ENCODE measurements at regions not wholly inside any gene's neighbourhood (a gene's known extent, or its start where the extent isn't known, plus 50 kb on each side); places are given as distances from the start of the nearest gene placed in this dataset.
A peak's percentile ranks its signal among the peaks of the same experiment; 100 is the strongest.

- TF ChIP-seq ZNF341 (tag by site-specific recombination; IDR thresholded peaks at IDR 0.05; ENCODE audit: low read depth): no peak
- no peak for TF ChIP-seq HOXD13 (CRISPR knock-in tag; IDR thresholded peaks at IDR 0.05; ENCODE audit: borderline replicate concordance)
- 0 out of 2 replicates have a peak, but pooled peaks have one; percentile 47 for TF ChIP-seq KLF1 (tag by site-specific recombination; IDR thresholded peaks at IDR 0.05)
- TF ChIP-seq ZFP41 (tag by site-specific recombination; IDR thresholded peaks at IDR 0.05; ENCODE audit: borderline replicate concordance): no peak
- TF ChIP-seq ZNF707 (tag by site-specific recombination; IDR thresholded peaks at IDR 0.05): no peak
- no peak for TF ChIP-seq ZNF701 (tag by site-specific recombination; IDR thresholded peaks at IDR 0.05)
- TF ChIP-seq ZNF510 (tag by site-specific recombination; IDR thresholded peaks at IDR 0.05; ENCODE audit: insufficient replicate concordance): no peak
- no peak for TF ChIP-seq ZNF768 (tag by site-specific recombination; IDR thresholded peaks at IDR 0.05)
- no peak for TF ChIP-seq ZNF292 (tag by site-specific recombination; IDR thresholded peaks at IDR 0.05; ENCODE audit: borderline replicate concordance, low read depth)
- no peak for TF ChIP-seq ZFP69B (tag by site-specific recombination; IDR thresholded peaks at IDR 0.05)
- TF ChIP-seq ZNF645 (tag by site-specific recombination; IDR thresholded peaks at IDR 0.05): no peak
- TF ChIP-seq ZNF692 (tag by site-specific recombination; IDR thresholded peaks at IDR 0.05): no peak
- TF ChIP-seq GFI1B (tag by site-specific recombination; IDR thresholded peaks at IDR 0.05): 0 out of 2 replicates have a peak, but pooled peaks have one; percentile 46
- no peak for TF ChIP-seq REPIN1 (tag by site-specific recombination; IDR thresholded peaks at IDR 0.05; ENCODE audit: low read depth)
- TF ChIP-seq ZSCAN18 (tag by site-specific recombination; IDR thresholded peaks at IDR 0.05): no peak
- TF ChIP-seq ZNF18 (tag by site-specific recombination; IDR thresholded peaks at IDR 0.05): no peak
- TF ChIP-seq ZBTB26 (tag by site-specific recombination; optimal IDR thresholded peaks at IDR 0.05): no peak
- TF ChIP-seq, protein P1, sequence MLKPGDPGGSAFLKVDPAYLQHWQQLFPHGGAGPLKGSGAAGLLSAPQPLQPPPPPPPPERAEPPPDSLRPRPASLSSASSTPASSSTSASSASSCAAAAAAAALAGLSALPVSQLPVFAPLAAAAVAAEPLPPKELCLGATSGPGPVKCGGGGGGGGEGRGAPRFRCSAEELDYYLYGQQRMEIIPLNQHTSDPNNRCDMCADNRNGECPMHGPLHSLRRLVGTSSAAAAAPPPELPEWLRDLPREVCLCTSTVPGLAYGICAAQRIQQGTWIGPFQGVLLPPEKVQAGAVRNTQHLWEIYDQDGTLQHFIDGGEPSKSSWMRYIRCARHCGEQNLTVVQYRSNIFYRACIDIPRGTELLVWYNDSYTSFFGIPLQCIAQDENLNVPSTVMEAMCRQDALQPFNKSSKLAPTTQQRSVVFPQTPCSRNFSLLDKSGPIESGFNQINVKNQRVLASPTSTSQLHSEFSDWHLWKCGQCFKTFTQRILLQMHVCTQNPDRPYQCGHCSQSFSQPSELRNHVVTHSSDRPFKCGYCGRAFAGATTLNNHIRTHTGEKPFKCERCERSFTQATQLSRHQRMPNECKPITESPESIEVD (tag by site-specific recombination; IDR thresholded peaks at IDR 0.05): no peak
- TF ChIP-seq ZNF585B (tag by site-specific recombination; IDR thresholded peaks at IDR 0.05): no peak
- TF ChIP-seq SCRT1 (tag by site-specific recombination; IDR thresholded peaks at IDR 0.05; ENCODE audit: borderline replicate concordance): peak; percentile 94
- no peak for TF ChIP-seq ZNF664 (tag by site-specific recombination; IDR thresholded peaks at IDR 0.05)
- TF ChIP-seq ZNF274 (IDR thresholded peaks at IDR 0.05; ENCODE audit: low read length): no peak
- TF ChIP-seq ZNF274 (tag by site-specific recombination; IDR thresholded peaks at IDR 0.05; ENCODE audit: borderline replicate concordance): no peak
- TF ChIP-seq ZNF37A (tag by site-specific recombination; IDR thresholded peaks at IDR 0.05): no peak
- peak; percentile 76 for TF ChIP-seq SP7 (tag by site-specific recombination; IDR thresholded peaks at IDR 0.05)
- TF ChIP-seq OSR2 (tag by site-specific recombination; IDR thresholded peaks at IDR 0.05): peak; percentile 93
- no peak for TF ChIP-seq ZNF391 (tag by site-specific recombination; IDR thresholded peaks at IDR 0.05; ENCODE audit: borderline replicate concordance, low read depth)
- no peak; the same call in 1 of the 2 replicates for TF ChIP-seq ZNF629 (tag by site-specific recombination; IDR thresholded peaks at IDR 0.05)
- TF ChIP-seq ZNF24 (tag by site-specific recombination; IDR thresholded peaks at IDR 0.05): 0 out of 2 replicates have a peak, but pooled peaks have one; percentile 36
- no peak for TF ChIP-seq ZNF404 (tag by site-specific recombination; IDR thresholded peaks at IDR 0.05)
- TF ChIP-seq ZBTB20 (tag by site-specific recombination; IDR thresholded peaks at IDR 0.05): no peak
Observed at GRCh38 chr12:107330831-107331431, 237.6 kb upstream of the CRY1 start (continued).
